Endothelial cell of umbilical vein (primary cell): ENCODE measurements at regions not wholly inside any gene's neighbourhood (a gene's known extent, or its start where the extent isn't known, plus 50 kb on each side); places are given as distances from the start of the nearest gene placed in this dataset.

Experiments
- BruUV-seq: library from RNA; stranded (reverse); fragments of 400-500 nt; replicated peaks from 2 replicates; lab custom pipeline; 2021; lab: Mats Ljungman, UMichigan
- CTCF ChIA-PET: fragments of 300-600, 350-600 bp; sonication (Branson Sonifier 250); formaldehyde crosslinking; loops from one replicate; lab custom pipeline; 2021; ENCODE audit warnings: antibody characterized with exemption, inconsistent platforms; lab: Charles Lee
- POLR2A ChIA-PET: fragments of 300-600, 350-600 bp; sonication (Branson Sonifier 250); formaldehyde crosslinking; loops from one replicate; lab custom pipeline; 2021; ENCODE audit warnings: antibody characterized with exemption, inconsistent platforms; lab: Charles Lee
- DNase-seq: peaks from one replicate; pipeline ENCODE4 v3.0.0-alpha.2; 2011; ENCODE audit warnings: low read depth, low spot score
- FAIRE-seq: peaks from 2 replicates; lab custom pipeline; 2011; peaks lifted over from hg19 to GRCh38; lab: Jason Lieb, UNC
- H2AFZ ChIP-seq: 2 replicates; pipeline ENCODE4 v1.6.0; 2012; ENCODE audit warnings: low read depth, low read length, control low read depth, inconsistent platforms
- H3K27ac ChIP-seq: 2 replicates; pipeline ENCODE4 v1.5.1; 2011; ENCODE audit warnings: low read depth, mild to moderate bottlenecking, control low read depth, low read length, moderate library complexity; ENCODE audit not compliant: insufficient read depth
- H3K27me3 ChIP-seq, 2 experiments: 2 replicates each; pipeline versions ENCODE4 v1.6.0 to v1.6.1; 2011; ENCODE audit warnings: low read length in 2 of 2, mixed read lengths in 1 of 2; ENCODE audit not compliant: control insufficient read depth in 2 of 2, insufficient read depth in 2 of 2
- H3K36me3 ChIP-seq, 2 experiments: 2 replicates in 1 of 2; 3 replicates in 1 of 2; pipeline ENCODE4 v1.5.1; 2011; ENCODE audit warnings: low read length in 2 of 2, mild to moderate bottlenecking in 1 of 2, moderate library complexity in 1 of 2; ENCODE audit not compliant: control insufficient read depth in 2 of 2, insufficient read depth in 2 of 2; ENCODE audit errors: extremely low read depth in 1 of 2
- H3K4me1 ChIP-seq: 3 replicates; pipeline ENCODE4 v1.5.1; 2011; ENCODE audit warnings: mild to moderate bottlenecking, low read length; ENCODE audit not compliant: control insufficient read depth, insufficient read depth; ENCODE audit errors: extremely low read depth
- H3K4me2 ChIP-seq: 2 replicates; pipeline ENCODE4 v1.6.1; 2011; ENCODE audit warnings: low read length, control low read depth, mixed read lengths; ENCODE audit not compliant: insufficient read depth
- H3K4me3 ChIP-seq, 3 experiments: fragments of 200-600 bp in 1 of 3; sonication (generic), shearing (Covaris generic) in 1 of 3; replicated peaks in 1 of 3; 2 replicates each; pipeline ENCODE4 v1.5.1; 2011 to 2016; ENCODE audit warnings: control low read depth in 3 of 3, low read length in 3 of 3, mild to moderate bottlenecking in 2 of 3, inconsistent platforms in 1 of 3, low read depth in 1 of 3, moderate library complexity in 1 of 3; ENCODE audit not compliant: insufficient read depth in 1 of 3
- H3K79me2 ChIP-seq: 2 replicates; pipeline ENCODE4 v1.6.0; 2012; ENCODE audit warnings: low read length, inconsistent platforms; ENCODE audit not compliant: control insufficient read depth, insufficient read depth
- H3K9ac ChIP-seq: replicated peaks from 2 replicates; pipeline ENCODE3; 2011; ENCODE audit warnings: low read length, control low read depth; ENCODE audit not compliant: insufficient read depth; ENCODE audit errors: extremely low read depth
- H3K9me1 ChIP-seq: replicated peaks from 3 replicates; pipeline ENCODE4 v1.6.0; 2011; ENCODE audit warnings: mild to moderate bottlenecking, low read length; ENCODE audit not compliant: control insufficient read depth, insufficient read depth; ENCODE audit errors: extremely low read depth
- H3K9me3 ChIP-seq: replicated peaks from 2 replicates; pipeline ENCODE4 v1.5.1; 2012; ENCODE audit warnings: low read length, inconsistent platforms; ENCODE audit not compliant: control insufficient read depth, insufficient read depth
- H4K20me1 ChIP-seq: replicated peaks from 2 replicates; pipeline ENCODE3; 2011; ENCODE audit warnings: mild to moderate bottlenecking, low read length; ENCODE audit not compliant: control insufficient read depth, insufficient read depth; ENCODE audit errors: extremely low read depth
- EZH2 ChIP-seq: IDR thresholded peaks from 2 replicates; pipeline ENCODE4 v1.6.1; 2012; ENCODE audit warnings: borderline replicate concordance, low read depth, mild to moderate bottlenecking, moderate library complexity, low read length, inconsistent platforms; ENCODE audit not compliant: severe bottlenecking
- FOS ChIP-seq: IDR thresholded peaks from 2 replicates; pipeline ENCODE4 v1.6.1; 2011; ENCODE audit warnings: mild to moderate bottlenecking, low read length, moderate library complexity, borderline replicate concordance; ENCODE audit not compliant: insufficient read depth
- GATA2 ChIP-seq: IDR thresholded peaks from 2 replicates; pipeline ENCODE4 v1.7.0; 2011; ENCODE audit warnings: low read depth, mild to moderate bottlenecking, moderate library complexity, mixed read lengths, low read length; ENCODE audit not compliant: insufficient read length, insufficient read depth
- JUN ChIP-seq: IDR thresholded peaks from 2 replicates; pipeline ENCODE4 v1.6.1; 2011; ENCODE audit warnings: borderline replicate concordance, low read depth; ENCODE audit not compliant: insufficient read length, insufficient read depth
- MYC ChIP-seq: IDR thresholded peaks from one replicate; pipeline ENCODE4 v1.6.1; 2011; ENCODE audit warnings: mild to moderate bottlenecking, low read depth, low read length
- POLR2A ChIP-seq: IDR thresholded peaks from 2 replicates; pipeline ENCODE4 v1.6.1; 2012; ENCODE audit warnings: low read depth, mild to moderate bottlenecking, control low read depth, low read length
- POLR2AphosphoS5 ChIP-seq: IDR thresholded peaks from 2 replicates; pipeline ENCODE4 v1.6.1; 2012; ENCODE audit warnings: low read depth, mild to moderate bottlenecking, control low read depth, low read length, moderate library complexity; ENCODE audit not compliant: insufficient read depth
- dilution Hi-C: fragments of 300-500 bp; cut with MboI; formaldehyde crosslinking; loops from one replicate; pipeline ENCODE4 v1.15.0; 2019; ENCODE audit warnings: low sequenced_read_pairs; ENCODE audit not compliant: extremely low pct_ligation_motif_present
- intact Hi-C: fragments of 100-400 bp; cut with micrococcal nuclease; formaldehyde crosslinking; loops from one replicate; pipeline ENCODE4 v1.10.0; 2022
- TF ChIP-seq, protein P1 (sequence below), 2 donors: IDR thresholded peaks; 1 replicate in 1 of 2; 2 replicates in 1 of 2; pipeline ENCODE4 v1.5.1; 2011; ENCODE audit warnings: low read length in 2 of 2, mild to moderate bottlenecking in 2 of 2, moderate library complexity in 2 of 2, control low read depth in 1 of 2, inconsistent platforms in 1 of 2, low read depth in 1 of 2; ENCODE audit not compliant: insufficient read depth in 1 of 2; ENCODE audit errors: extremely low read depth in 1 of 2
- TF ChIP-seq, protein P2 (sequence below): IDR thresholded peaks from 2 replicates; pipeline ENCODE4 v1.6.1; 2011; ENCODE audit not compliant: insufficient read depth, insufficient read length

DNA sequence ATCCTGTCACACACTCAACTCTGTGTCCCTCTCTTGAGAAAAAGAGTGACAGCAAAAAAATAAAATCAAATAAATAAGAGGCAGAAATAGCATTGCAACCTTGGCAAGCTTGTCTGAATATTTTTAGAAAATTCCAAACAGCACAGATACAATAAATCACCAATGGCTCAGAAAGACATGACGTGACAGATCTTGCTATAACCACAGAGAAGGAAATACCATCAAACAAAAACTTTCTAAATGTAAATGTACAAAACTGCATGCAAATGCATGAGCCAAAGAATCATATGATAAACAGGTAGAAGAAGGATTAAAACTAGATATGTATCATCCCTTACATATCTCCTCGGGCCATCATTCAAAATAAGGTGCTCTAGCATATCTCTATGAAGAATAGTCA lies 549.2 kb upstream of the NOX3 start:
- no peaks in the 10 kb centered on the region for H3K9me1 ChIP-seq
- H3K79me2 ChIP-seq, result no peaks in the 10 kb centered on the region
- no peak overlapping the region for H3K9ac ChIP-seq
- TF ChIP-seq GATA2, result no peak
- no peak for TF ChIP-seq EZH2
- no peak for TF ChIP-seq FOS
- TF ChIP-seq MYC, result no peak
- TF ChIP-seq JUN, result no peak
- no peak for TF ChIP-seq POLR2A
- TF ChIP-seq POLR2AphosphoS5, result no peak
- TF ChIP-seq, protein P1, sequence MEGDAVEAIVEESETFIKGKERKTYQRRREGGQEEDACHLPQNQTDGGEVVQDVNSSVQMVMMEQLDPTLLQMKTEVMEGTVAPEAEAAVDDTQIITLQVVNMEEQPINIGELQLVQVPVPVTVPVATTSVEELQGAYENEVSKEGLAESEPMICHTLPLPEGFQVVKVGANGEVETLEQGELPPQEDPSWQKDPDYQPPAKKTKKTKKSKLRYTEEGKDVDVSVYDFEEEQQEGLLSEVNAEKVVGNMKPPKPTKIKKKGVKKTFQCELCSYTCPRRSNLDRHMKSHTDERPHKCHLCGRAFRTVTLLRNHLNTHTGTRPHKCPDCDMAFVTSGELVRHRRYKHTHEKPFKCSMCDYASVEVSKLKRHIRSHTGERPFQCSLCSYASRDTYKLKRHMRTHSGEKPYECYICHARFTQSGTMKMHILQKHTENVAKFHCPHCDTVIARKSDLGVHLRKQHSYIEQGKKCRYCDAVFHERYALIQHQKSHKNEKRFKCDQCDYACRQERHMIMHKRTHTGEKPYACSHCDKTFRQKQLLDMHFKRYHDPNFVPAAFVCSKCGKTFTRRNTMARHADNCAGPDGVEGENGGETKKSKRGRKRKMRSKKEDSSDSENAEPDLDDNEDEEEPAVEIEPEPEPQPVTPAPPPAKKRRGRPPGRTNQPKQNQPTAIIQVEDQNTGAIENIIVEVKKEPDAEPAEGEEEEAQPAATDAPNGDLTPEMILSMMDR (IDR thresholded peaks at IDR 0.05; ENCODE audit: extremely low read depth in 1 of 2, insufficient read depth in 1 of 2, low read depth in 1 of 2, low read length in 2 of 2), result no peak
- TF ChIP-seq, protein P2, sequence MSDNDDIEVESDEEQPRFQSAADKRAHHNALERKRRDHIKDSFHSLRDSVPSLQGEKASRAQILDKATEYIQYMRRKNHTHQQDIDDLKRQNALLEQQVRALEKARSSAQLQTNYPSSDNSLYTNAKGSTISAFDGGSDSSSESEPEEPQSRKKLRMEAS, result no peak
- H3K9me3 ChIP-seq, result no peaks in the 10 kb centered on the region
- DNase-seq (no peak), FAIRE-seq (no peak)
- H3K4me3 ChIP-seq, result no peak overlapping the region
- no TSS peak for BruUV-seq
- H2AFZ ChIP-seq, result no peak overlapping the region
- H3K4me1 ChIP-seq, result no peaks in the 10 kb centered on the region
- ChIA-PET CTCF (no interaction called here), POLR2A (no interaction called here)
- intact Hi-C loops, result no loop called here
- no peaks in the 10 kb centered on the region for H3K36me3 ChIP-seq
- H4K20me1 ChIP-seq, result no peaks in the 10 kb centered on the region
- H3K4me2 ChIP-seq, result no peak overlapping the region
- no peaks in the 10 kb centered on the region for H3K27me3 ChIP-seq
- no peak overlapping the region for H3K27ac ChIP-seq
- dilution Hi-C loops, result no loop called here
